GM21526 (cell line): ENCODE measurements at regions not wholly inside any gene's neighbourhood (a gene's known extent, or its start where the extent isn't known, plus 50 kb on each side); places are given as distances from the start of the nearest gene placed in this dataset.
"Not testable (repeated sequence)": the region's sequence is repeated elsewhere in the genome, so short reads cannot be mapped to it uniquely, and the experiment has no call there.

Experiments used
- ATAC-seq: cut with Tn5 transposase; IDR thresholded peaks from one replicate; pipeline ENCODE4 v1.9.1; 2021; ENCODE audit warnings: moderate library complexity; ENCODE audit not compliant: unreplicated experiment, low FRiP score

DNA sequence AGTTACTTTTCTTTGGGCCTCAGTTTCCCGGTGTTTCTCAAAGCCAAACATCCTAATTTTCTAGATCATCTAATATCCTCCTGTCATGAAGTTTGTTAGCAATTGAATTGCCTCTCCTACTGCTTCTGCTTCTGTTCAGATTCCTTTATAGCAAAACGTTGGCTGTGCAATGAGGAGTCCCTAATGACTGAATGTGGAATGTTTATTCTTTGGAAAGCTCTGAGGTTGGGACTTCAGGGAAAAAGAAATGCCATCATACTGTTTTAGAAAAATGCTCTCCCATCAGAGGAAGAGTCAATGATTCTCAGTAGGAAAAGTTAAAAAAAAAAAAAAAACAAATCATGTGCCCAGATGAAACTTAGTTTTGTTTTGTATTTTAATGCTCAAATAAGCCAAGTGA lies 268.7 kb upstream of the PAPPA start:
- ATAC-seq = no peak

DNA sequence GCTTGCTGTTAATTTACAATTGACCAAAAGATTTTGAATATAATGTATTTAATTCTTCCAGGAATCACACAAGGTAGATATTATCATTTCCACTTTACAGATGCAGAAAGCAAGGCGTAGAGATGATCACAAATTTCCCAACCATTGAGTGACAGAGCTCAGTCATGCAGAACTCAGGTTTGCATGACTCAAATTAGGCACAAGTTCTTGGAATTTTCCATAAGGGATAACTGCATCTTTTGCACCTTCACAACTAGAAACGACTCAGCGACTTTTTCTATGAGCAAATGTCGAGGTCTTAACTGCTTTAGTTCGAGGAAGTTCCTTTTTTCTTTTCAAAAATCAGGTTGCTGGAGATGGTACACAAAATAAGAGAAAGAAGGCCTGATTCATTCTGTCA lies 265.5 kb upstream of the PAPPA start:
- ATAC-seq = no peak

DNA sequence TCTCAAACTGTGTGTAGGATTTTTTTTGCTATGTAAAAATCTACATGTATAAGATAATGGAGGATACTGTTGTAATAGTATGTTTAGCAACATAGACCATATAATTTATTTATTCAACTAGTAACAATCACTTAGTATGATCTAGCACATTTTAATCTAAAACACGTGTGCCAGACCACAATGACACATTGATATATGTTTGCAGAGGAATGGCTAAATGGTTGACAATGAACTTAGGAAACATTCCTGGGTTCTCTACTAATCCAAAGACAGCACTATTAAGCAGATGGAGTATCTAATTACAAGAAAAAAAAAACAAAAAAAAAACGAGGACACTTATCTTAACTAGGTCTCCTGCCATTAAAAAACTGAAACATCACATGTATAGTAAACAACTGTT lies 261.7 kb upstream of the PAPPA start:
- ATAC-seq = no peak

DNA sequence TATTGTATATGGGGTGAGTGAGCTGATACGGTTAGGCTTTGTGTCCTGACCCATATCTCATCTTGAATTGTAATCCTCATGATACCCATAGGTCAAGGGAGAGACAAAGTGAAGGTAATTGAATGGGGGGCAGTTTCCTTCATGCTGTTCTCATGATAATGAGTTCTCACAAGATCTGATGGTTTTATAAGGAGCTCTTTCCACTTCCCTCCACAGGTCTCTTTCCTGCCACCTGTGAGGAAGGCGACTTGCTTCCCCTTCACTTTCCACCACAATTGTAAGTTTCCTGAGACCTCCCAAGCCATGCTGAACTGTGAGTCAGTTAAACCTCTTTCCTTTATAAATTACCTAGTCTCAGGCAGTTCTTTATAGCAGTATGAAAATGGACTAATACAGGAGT lies 255.1 kb upstream of the PAPPA start:
- ATAC-seq = not testable (repeated sequence)

- ATAC-seq = no peak
Measured at GRCh38 chr9:115900698-115901097, 252.9 kb upstream of the PAPPA start.

- ATAC-seq = no peak
Measured at GRCh38 chr9:115910959-115911358, 242.6 kb upstream of the PAPPA start.

DNA sequence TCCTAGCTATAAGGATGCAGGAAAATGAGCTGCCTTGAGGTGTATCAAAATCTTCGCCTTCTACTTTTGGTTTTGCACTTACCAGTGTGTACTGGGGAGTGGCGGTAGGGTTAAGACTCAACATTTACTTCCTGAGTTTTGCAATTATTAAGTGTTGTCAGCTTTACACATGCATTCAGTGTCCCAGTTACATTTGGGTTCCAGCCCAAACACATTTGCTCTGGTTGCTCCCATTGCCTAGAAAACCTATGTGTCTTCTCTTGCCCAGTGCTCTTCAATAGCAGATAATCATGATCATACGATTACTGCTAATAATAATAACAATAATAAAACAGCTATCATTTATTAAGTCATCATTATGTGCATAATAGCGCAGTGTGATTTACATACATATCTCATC lies 241.5 kb upstream of the PAPPA start:
- ATAC-seq = no peak

DNA sequence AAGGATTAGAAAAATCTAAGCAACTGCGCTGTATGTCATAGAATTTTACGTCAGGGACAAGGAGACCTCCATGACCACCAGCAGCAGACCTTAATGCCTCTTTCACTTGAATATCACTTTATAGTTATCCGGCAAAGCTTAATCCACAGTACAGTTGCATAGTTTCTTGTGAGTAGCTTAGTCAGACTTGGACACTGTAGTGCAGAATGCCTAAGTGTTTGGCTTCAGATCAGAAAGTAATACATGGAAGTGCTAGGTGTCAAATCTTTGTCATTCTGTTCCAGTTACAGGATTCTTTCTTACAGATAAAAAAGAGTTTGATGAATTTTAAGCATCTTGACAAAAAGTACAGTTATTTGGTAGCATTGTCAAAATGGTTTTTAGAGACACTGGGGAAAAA lies 239.9 kb upstream of the PAPPA start:
- no peak for ATAC-seq

GRCh38 chr9:115914291-115914690 lies 239.3 kb upstream of the PAPPA start:
- ATAC-seq = no peak

GRCh38 chr9:115921301-115921700 lies 232.3 kb upstream of the PAPPA start:
- ATAC-seq = no peak

- no peak for ATAC-seq
Measured at GRCh38 chr9:115922444-115922843, 231.1 kb upstream of the PAPPA start.

- ATAC-seq = no peak
Measured at GRCh38 chr9:115923410-115923809, 230.2 kb upstream of the PAPPA start.

- ATAC-seq = no peak
Measured at GRCh38 chr9:115923903-115924668, 229.5 kb upstream of the PAPPA start.

DNA sequence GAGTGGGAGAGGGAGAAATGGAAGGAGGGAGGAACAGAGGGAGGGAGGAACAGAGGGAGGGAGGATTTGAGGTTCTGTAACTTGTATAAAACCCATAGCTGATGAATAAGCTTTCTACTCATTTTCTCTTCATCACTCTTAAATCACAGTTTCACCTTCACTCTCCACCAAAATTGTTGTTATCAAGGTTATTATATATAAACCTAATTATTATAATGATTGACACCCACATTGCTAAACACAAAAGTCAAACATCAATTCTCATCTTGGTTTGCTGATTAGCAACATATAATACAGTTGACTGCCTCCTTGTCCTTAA lies 229.0 kb upstream of the PAPPA start:
- ATAC-seq = no peak

- ATAC-seq = no peak
Measured at GRCh38 chr9:115925424-115925823, 228.2 kb upstream of the PAPPA start.

DNA sequence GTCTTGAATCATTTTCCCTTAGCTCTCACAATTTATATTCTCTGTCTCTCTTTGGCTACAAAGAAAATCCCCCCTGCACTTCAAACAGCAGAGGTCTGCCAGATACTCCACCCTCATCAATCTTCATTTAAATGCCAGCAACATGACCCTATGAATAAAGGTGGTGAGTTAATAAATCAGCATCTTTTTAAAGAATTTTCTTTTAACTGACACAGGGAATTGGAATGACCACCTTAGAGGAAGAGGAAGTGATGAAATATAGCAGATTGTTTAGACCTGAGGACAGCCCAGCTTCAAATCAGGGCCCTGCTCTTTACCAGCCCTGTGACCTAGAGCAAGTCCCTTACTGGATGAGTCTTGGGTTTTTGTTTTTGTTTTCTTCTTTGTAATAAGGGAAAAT lies 223.1 kb upstream of the PAPPA start:
- no peak for ATAC-seq

DNA sequence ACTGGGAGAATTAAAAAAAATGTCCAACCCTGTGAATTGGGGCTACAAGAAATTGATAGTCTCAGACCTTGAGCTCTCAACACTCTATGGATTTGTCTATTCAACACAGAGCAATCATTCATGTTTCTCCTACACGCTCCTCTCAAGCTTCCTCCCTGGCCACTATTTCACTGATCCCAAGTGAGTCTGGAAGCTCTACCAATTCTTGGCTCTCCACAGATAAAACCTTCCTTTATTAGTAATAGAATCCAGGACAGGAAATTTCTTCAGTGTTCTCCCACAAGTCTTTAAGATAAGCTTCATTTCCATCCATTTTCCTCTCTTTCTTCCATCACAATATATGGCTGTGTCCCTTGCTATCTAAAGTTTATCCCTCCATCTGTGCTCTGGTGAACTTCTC lies 215.1 kb upstream of the PAPPA start:
- ATAC-seq = no peak

DNA sequence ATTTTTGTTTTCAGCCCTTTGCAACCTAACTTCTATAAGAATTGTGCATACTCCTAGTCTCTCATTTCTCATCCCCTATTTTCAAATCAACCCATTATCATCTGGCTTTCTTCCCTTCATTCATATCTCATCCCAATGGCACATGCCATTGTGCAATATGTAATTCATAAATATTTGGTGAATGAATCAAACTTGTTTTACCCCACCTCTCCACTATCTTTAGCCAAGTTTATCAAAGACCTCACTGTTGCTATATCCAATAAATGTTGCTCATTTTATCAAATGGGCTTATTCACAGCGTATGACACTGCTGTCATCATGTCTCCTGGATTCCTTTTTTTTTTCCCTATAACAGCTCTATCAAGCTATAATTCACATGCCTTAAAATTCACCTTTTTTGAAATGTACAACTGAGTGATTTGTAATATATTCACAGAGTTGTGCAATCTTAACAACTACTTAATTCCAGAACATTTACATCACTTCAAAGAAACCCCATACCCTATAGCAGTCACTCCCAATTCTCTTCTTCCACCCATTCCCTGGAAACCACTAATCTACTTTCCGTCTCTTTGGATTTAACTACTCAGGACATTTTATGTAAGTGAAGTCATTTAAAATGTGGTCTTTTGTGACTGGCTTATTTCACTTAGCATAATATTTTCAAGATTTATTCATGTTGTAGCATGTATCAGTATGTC lies 214.4 kb upstream of the PAPPA start:
- no peak for ATAC-seq

DNA sequence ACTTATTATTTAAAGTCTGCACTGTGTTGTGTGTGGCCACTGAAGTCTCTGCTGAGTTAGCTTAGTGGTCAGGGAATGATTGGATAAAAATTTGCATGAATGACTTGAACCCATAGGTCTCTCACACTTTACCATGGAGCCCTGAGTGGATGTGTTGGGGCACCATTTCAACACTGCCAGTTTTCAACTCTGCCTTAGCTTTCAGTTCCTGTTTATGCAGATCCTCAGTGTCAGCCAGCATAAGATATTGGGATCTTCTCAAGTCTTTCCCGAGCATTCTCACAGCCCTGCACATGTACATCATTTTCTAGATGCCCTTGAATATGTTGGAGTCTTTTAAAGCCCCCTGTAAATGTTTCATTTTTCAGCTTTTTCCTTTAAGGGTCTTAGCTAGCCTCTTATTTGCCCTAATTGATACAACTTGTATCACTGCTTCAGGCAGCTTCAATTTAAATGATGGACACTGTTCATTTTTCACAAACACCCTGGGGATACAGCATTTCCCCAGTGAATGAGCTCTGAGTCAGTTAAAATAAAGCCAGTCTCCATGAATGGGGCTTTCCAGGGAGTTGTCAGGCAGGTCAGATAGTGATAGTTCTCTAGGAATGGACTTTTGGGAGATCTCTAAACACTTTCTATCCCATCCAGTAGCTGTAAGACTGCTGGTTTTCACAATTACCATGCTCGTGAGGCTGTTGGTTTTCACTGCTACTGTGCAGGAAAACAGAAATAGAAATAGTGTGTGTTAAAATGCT lies 211.9 kb upstream of the PAPPA start:
- ATAC-seq = no peak

GRCh38 chr9:115943431-115944165 lies 210.0 kb upstream of the PAPPA start:
- no peak for ATAC-seq
